NCI-H774 (cell line): ENCODE measurements at regions not wholly inside any gene's neighbourhood (a gene's known extent, or its start where the extent isn't known, plus 50 kb on each side); places are given as distances from the start of the nearest gene placed in this dataset.

Experiments used
- DNase-seq: peaks from one replicate; lab custom pipeline; 2025; lab: John Stamatoyannopoulos, UW

GRCh38 chr20:20824924-20825584 lies 112.6 kb upstream of the RALGAPA2 start:
- peak; percentile 59 for DNase-seq

- no peak for DNase-seq
Measured at GRCh38 chr20:20823476-20823881, 111.0 kb upstream of the RALGAPA2 start.

- no peak for DNase-seq
Measured at GRCh38 chr20:20821484-20822260, 109.2 kb upstream of the RALGAPA2 start.

GRCh38 chr20:20820785-20821483 lies 108.5 kb upstream of the RALGAPA2 start:
- no peak for DNase-seq

- no peak for DNase-seq
Measured at GRCh38 chr20:20820104-20820503, 107.7 kb upstream of the RALGAPA2 start.

GRCh38 chr20:20816969-20817755 lies 104.7 kb upstream of the RALGAPA2 start:
- DNase-seq, result no peak

- no peak for DNase-seq
Measured at GRCh38 chr20:20815711-20816455, 103.4 kb upstream of the RALGAPA2 start.

- no peak for DNase-seq
Measured at GRCh38 chr20:20814685-20815084, 102.2 kb upstream of the RALGAPA2 start.

GRCh38 chr20:20812136-20812535 lies 99.7 kb upstream of the RALGAPA2 start:
- no peak for DNase-seq

- no peak for DNase-seq
Measured at GRCh38 chr20:20808016-20808415, 95.6 kb upstream of the RALGAPA2 start.

GRCh38 chr20:20806121-20807095 lies 94.0 kb upstream of the RALGAPA2 start:
- no peak for DNase-seq

- DNase-seq, result no peak
Measured at GRCh38 chr20:20803011-20803410, 90.6 kb upstream of the RALGAPA2 start.

GRCh38 chr20:20802328-20802727 lies 89.9 kb upstream of the RALGAPA2 start:
- DNase-seq, result no peak

GRCh38 chr20:20799716-20800312 lies 87.4 kb upstream of the RALGAPA2 start:
- no peak for DNase-seq

- DNase-seq, result no peak
Measured at GRCh38 chr20:20797521-20798310, 85.3 kb upstream of the RALGAPA2 start.

- no peak for DNase-seq
Measured at GRCh38 chr20:20796766-20797440, 84.5 kb upstream of the RALGAPA2 start.

GRCh38 chr20:20795721-20796120 lies 83.3 kb upstream of the RALGAPA2 start:
- DNase-seq, result no peak

- DNase-seq, result no peak
Measured at GRCh38 chr20:20795119-20795518, 82.7 kb upstream of the RALGAPA2 start.
